OCI-LY1 (cell line): ENCODE measurements at regions not wholly inside any gene's neighbourhood (a gene's known extent, or its start where the extent isn't known, plus 50 kb on each side); places are given as distances from the start of the nearest gene placed in this dataset.

Source experiments
- H2AFZ ChIP-seq: fragments of 200-600 bp; sonication (generic), shearing (Covaris generic); 2 replicates; pipeline ENCODE4 v1.6.0; 2014; ENCODE audit warnings: antibody characterized with exemption, mild to moderate bottlenecking, low read length
- H3F3A ChIP-seq: fragments of 200-600 bp; sonication (generic), shearing (Covaris generic); 2 replicates; pipeline ENCODE4 v1.6.0; 2014; ENCODE audit warnings: mild to moderate bottlenecking, antibody characterized with exemption, low read length, moderate library complexity; ENCODE audit not compliant: insufficient read depth
- H3K27ac ChIP-seq: fragments of 200-600 bp; sonication (generic); 2 replicates; pipeline ENCODE4 v1.5.1; 2014; ENCODE audit warnings: low read length, mixed run types, mild to moderate bottlenecking, low read depth; ENCODE audit not compliant: poor library complexity, severe bottlenecking
- H3K27me3 ChIP-seq: fragments of 200-600 bp; sonication (generic); 2 replicates; pipeline ENCODE4 v1.6.0; 2014; ENCODE audit warnings: antibody characterized with exemption, mild to moderate bottlenecking, low read length, moderate library complexity; ENCODE audit not compliant: insufficient read depth
- H3K36me3 ChIP-seq: fragments of 200-600 bp; sonication (generic); 2 replicates; pipeline ENCODE4 v1.6.1; 2014; ENCODE audit warnings: mild to moderate bottlenecking, antibody characterized with exemption, low read length, moderate library complexity, mixed read lengths; ENCODE audit not compliant: insufficient read depth
- H3K4me1 ChIP-seq: fragments of 200-600 bp; sonication (generic); 2 replicates; pipeline ENCODE4 v1.5.1; 2014; ENCODE audit warnings: mild to moderate bottlenecking, low read length, moderate library complexity; ENCODE audit not compliant: insufficient read depth, severe bottlenecking
- H3K4me2 ChIP-seq: fragments of 200-600 bp; sonication (generic), shearing (Covaris generic); 2 replicates; pipeline ENCODE4 v1.6.1; 2014; ENCODE audit warnings: low read length
- H3K4me3 ChIP-seq: fragments of 200-600 bp; sonication (generic); 2 replicates; pipeline ENCODE4 v1.5.1; 2014; ENCODE audit warnings: low read length, low read depth, mild to moderate bottlenecking, mixed read lengths; ENCODE audit not compliant: poor library complexity, severe bottlenecking
- H3K79me2 ChIP-seq: fragments of 200-600 bp; shearing (Covaris generic); 2 replicates; pipeline ENCODE4 v1.6.1; 2016; ENCODE audit warnings: mixed run types, low read length, mixed read lengths; ENCODE audit not compliant: insufficient read depth
- H3K9ac ChIP-seq: fragments of 200-600 bp; sonication (generic), shearing (Covaris generic); 2 replicates; pipeline ENCODE4 v1.6.1; 2014; ENCODE audit warnings: mild to moderate bottlenecking, low read length, mixed read lengths
- H3K9me2 ChIP-seq: fragments of 200-600 bp; sonication (generic), shearing (Covaris generic); 2 replicates; pipeline ENCODE4 v1.6.1; 2014; ENCODE audit warnings: low read depth, mild to moderate bottlenecking, low read length, mixed read lengths
- H3K9me3 ChIP-seq: fragments of 200-600 bp; shearing (Covaris generic); 2 replicates; pipeline ENCODE4 v1.6.1; 2014; ENCODE audit warnings: low read length, mixed read lengths
- H4K20me1 ChIP-seq: fragments of 200-600 bp; sonication (generic), shearing (Covaris generic); 2 replicates; pipeline ENCODE4 v1.6.0; 2016; ENCODE audit warnings: mild to moderate bottlenecking, low read length; ENCODE audit not compliant: insufficient read depth
- EZH2 ChIP-seq: fragments of 200-600 bp; sonication (generic), shearing (Covaris generic); IDR thresholded peaks from 2 replicates; pipeline ENCODE4 v1.8.0; 2017; ENCODE audit warnings: borderline replicate concordance, mixed run types, mild to moderate bottlenecking, antibody characterized with exemption, low read length, moderate library complexity, mixed read lengths
- TF ChIP-seq, protein P1 (sequence below): fragments of 200-600 bp; sonication (generic), shearing (Covaris generic); IDR thresholded peaks from 2 replicates; pipeline ENCODE4 v1.5.1; 2017; ENCODE audit warnings: mild to moderate bottlenecking, antibody characterized with exemption, low read length, moderate library complexity, mixed read lengths

DNA sequence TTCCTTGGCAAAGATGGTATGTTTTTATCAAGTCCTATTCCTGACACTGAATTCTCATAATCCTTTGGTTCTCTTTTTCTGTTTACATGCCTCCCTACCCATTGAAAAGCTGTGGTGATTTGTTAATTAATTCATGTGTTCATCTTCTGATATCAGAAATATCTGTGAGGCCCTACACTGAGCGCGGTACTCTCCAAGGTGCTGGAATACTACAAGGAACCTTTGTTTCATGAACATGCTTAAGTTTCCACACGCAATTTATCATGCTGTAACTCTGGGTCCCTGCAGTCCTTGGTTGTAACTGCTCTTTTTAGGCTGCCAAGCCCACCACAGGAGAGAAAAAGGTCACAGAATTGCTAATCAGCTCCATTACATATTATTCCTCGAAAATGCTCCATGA lies 331.8 kb downstream of the FAT3 start:
- H3K27ac ChIP-seq = no peak overlapping the region
- no peaks in the 10 kb centered on the region for H3F3A ChIP-seq
- TF ChIP-seq EZH2 = no peak
- TF ChIP-seq, protein P1, sequence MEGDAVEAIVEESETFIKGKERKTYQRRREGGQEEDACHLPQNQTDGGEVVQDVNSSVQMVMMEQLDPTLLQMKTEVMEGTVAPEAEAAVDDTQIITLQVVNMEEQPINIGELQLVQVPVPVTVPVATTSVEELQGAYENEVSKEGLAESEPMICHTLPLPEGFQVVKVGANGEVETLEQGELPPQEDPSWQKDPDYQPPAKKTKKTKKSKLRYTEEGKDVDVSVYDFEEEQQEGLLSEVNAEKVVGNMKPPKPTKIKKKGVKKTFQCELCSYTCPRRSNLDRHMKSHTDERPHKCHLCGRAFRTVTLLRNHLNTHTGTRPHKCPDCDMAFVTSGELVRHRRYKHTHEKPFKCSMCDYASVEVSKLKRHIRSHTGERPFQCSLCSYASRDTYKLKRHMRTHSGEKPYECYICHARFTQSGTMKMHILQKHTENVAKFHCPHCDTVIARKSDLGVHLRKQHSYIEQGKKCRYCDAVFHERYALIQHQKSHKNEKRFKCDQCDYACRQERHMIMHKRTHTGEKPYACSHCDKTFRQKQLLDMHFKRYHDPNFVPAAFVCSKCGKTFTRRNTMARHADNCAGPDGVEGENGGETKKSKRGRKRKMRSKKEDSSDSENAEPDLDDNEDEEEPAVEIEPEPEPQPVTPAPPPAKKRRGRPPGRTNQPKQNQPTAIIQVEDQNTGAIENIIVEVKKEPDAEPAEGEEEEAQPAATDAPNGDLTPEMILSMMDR = no peak
- no peak overlapping the region for H3K4me2 ChIP-seq
- H3K27me3 ChIP-seq = no peaks in the 10 kb centered on the region
- no peaks in the 10 kb centered on the region for H4K20me1 ChIP-seq
- no peak overlapping the region for H3K9ac ChIP-seq
- H3K4me1 ChIP-seq = no peaks in the 10 kb centered on the region
- no peaks in the 10 kb centered on the region for H3K9me3 ChIP-seq
- H3K4me3 ChIP-seq = no peak overlapping the region
- H3K36me3 ChIP-seq = no peaks in the 10 kb centered on the region
- no peak overlapping the region for H2AFZ ChIP-seq
- H3K9me2 ChIP-seq = no peaks in the 10 kb centered on the region
- no peaks in the 10 kb centered on the region for H3K79me2 ChIP-seq

DNA sequence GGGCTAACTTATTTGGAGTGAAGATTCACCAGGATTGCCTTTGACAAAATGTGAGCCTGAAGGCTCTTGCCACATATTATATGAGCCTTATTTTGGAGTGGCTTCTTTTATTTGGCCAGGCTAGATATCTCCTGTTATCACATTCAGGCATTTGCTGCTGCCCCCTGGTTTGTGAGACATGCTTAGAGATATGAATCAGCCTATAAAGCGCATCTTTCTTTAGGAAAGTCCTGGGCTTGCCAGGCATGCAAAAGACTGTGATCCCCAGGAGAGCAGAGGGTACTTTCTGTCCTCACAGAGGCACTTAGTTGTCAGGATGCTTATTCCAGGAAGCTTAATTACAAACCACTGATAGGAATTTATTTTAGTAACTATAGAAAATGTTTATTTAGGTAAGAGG lies 333.3 kb downstream of the FAT3 start:
- Histone ChIP-seq H3K36me3 (no peaks in the 10 kb centered on the region), H3K79me2 (no peaks in the 10 kb centered on the region), H4K20me1 (no peaks in the 10 kb centered on the region), H3K9ac (no peak overlapping the region), H3K9me2 (no peaks in the 10 kb centered on the region), H3K27ac (no peak overlapping the region), H3K4me1 (no peaks in the 10 kb centered on the region), H3K9me3 (no peaks in the 10 kb centered on the region), H3K4me2 (no peak overlapping the region), H2AFZ (no peak overlapping the region), H3K4me3 (no peak overlapping the region), H3K27me3 (no peaks in the 10 kb centered on the region), H3F3A (no peaks in the 10 kb centered on the region)
- TF ChIP-seq, protein P1 = no peak
- no peak for TF ChIP-seq EZH2

DNA sequence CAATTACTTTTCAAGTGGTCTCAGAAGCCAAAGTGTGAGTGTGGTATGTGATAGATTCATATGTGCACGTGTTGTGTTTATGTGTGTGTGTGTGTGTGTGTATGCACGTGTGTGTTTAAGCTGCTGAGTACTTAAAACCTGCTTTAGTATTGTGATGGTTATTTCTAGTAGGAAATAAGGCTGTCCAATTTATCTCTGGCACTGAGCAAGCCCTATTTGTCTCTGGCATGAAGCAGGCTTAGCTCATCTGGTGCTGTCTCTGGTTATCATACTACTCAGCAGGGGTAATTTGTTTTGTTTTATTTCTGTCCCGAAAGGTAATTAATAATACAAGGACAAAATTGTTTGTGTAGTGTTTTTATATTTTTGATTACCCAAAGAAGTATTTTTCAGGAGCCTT lies 333.7 kb downstream of the FAT3 start:
- H3K9me2 ChIP-seq = no peaks in the 10 kb centered on the region
- H3K9me3 ChIP-seq = no peaks in the 10 kb centered on the region
- no peak overlapping the region for H2AFZ ChIP-seq
- no peaks in the 10 kb centered on the region for H3K79me2 ChIP-seq
- no peak overlapping the region for H3K4me3 ChIP-seq
- H3K4me1 ChIP-seq = no peaks in the 10 kb centered on the region
- no peak overlapping the region for H3K27ac ChIP-seq
- H3K4me2 ChIP-seq = no peak overlapping the region
- no peaks in the 10 kb centered on the region for H3F3A ChIP-seq
- H3K27me3 ChIP-seq = no peaks in the 10 kb centered on the region
- H3K36me3 ChIP-seq = no peaks in the 10 kb centered on the region
- no peak overlapping the region for H3K9ac ChIP-seq
- no peaks in the 10 kb centered on the region for H4K20me1 ChIP-seq
- TF ChIP-seq EZH2 = no peak
- TF ChIP-seq, protein P1 = no peak
